Esophagus squamous epithelium (tissue), 5 donors: ENCODE measurements at regions not wholly inside any gene's neighbourhood (a gene's known extent, or its start where the extent isn't known, plus 50 kb on each side); places are given as distances from the start of the nearest gene placed in this dataset.

ENCODE experiments used
- DNase-seq: peaks from one replicate; lab custom pipeline; 2025; lab: John Stamatoyannopoulos, UW
- H3K27ac ChIP-seq, 4 donors: fragments of 200-600 bp; sonication (generic); one replicate each; pipeline ENCODE4 v1.5.1; 2016 to 2019; ENCODE audit warnings: mild to moderate bottlenecking in 1 of 4
- H3K27me3 ChIP-seq, 4 donors: fragments of 200-600 bp; sonication (generic); 1 replicate in 3 of 4; 2 replicates in 1 of 4; pipeline versions ENCODE4 v1.5.1 to v1.6.0; 2017 to 2021; ENCODE audit warnings: antibody characterized with exemption in 1 of 4
- H3K36me3 ChIP-seq, 3 donors: fragments of 200-600 bp; sonication (generic); one replicate each; pipeline ENCODE4 v1.5.1; 2016 to 2019
- H3K4me1 ChIP-seq, 3 donors: fragments of 200-600 bp; sonication (generic); one replicate each; pipeline ENCODE4 v1.5.1; 2017 to 2019
- H3K4me3 ChIP-seq, 4 donors: fragments of 200-600 bp; sonication (generic); 1 replicate in 3 of 4; 2 replicates in 1 of 4; pipeline ENCODE4 v1.5.1; 2016 to 2019; ENCODE audit warnings: mild to moderate bottlenecking in 2 of 4, moderate library complexity in 1 of 4
- H3K9me3 ChIP-seq, 3 donors: fragments of 200-600 bp; sonication (generic); one replicate each; pipeline ENCODE4 v1.5.1; 2016 to 2019
- CTCF ChIP-seq, 6 experiments: fragments of 450-650 bp in 4 of 6; fragments of 200-600 bp in 2 of 6; sonication (generic) in 2 of 6; IDR thresholded peaks; one replicate each; pipeline ENCODE4 v1.5.1; 2016 to 2019; ENCODE audit warnings: antibody characterized with exemption in 6 of 6, mild to moderate bottlenecking in 4 of 6, moderate library complexity in 4 of 6
- POLR2A ChIP-seq, 4 donors: fragments of 450-650 bp; IDR thresholded peaks; one replicate each; pipeline ENCODE4 v1.6.1; 2017; ENCODE audit warnings: antibody characterized with exemption in 4 of 4, mild to moderate bottlenecking in 4 of 4, moderate library complexity in 3 of 4
- WGBS, 2 donors: methylation state at CpG; one replicate each; pipeline ENCODE4 v1.1.5; 2018; 5-methylcytosine and 5-hydroxymethylcytosine counted together
- intact Hi-C: fragments of 100-400 bp; cut with DNase I; formaldehyde crosslinking; loops from one replicate; pipeline ENCODE4 v1.15.0; 2022
- donor health status: DM: yes; HTN: yes; CAD: no.

- no peak for DNase-seq
- no peaks in the 10 kb centered on the region for H3K9me3 ChIP-seq
- peaks cover 0 to 4% (median 0%) of the 10 kb centered on the region in 4 donors for H3K27me3 ChIP-seq
- no peak overlapping the region for H3K4me3 ChIP-seq
- no peaks in the 10 kb centered on the region for H3K36me3 ChIP-seq
- TF ChIP-seq POLR2A (IDR thresholded peaks at IDR 0.05) (no peak), CTCF (IDR thresholded peaks at IDR 0.05) (no peak)
- H3K4me1 ChIP-seq, result no peaks in the 10 kb centered on the region
- no peak overlapping the region for H3K27ac ChIP-seq
- intact Hi-C loops, result no loop called here
- WGBS, 2 donors, result 76 to 96% methylated on average over 3 of the region's 3 CpGs
Measured at GRCh38 chr2:67858886-67859285, 203.9 kb downstream of the C1D start.

- 68 to 76% methylated on average over 2 of the region's 3 CpGs for WGBS, 2 donors
- TF ChIP-seq POLR2A (IDR thresholded peaks at IDR 0.05) (no peak), CTCF (IDR thresholded peaks at IDR 0.05) (no peak)
- Histone ChIP-seq H3K9me3 (no peaks in the 10 kb centered on the region), H3K4me3 (no peak overlapping the region), H3K27me3 (no peaks in the 10 kb centered on the region), H3K36me3 (no peaks in the 10 kb centered on the region), H3K27ac (no peak overlapping the region), H3K4me1 (no peaks in the 10 kb centered on the region)
- DNase-seq, result no peak
- intact Hi-C loops, result no loop called here
Measured at GRCh38 chr2:67865917-67866316, 196.9 kb downstream of the C1D start.

GRCh38 chr2:67867735-67868134 lies 195.1 kb downstream of the C1D start:
- Histone ChIP-seq H3K4me1 (no peaks in the 10 kb centered on the region), H3K4me3 (no peak overlapping the region), H3K27me3 (no peaks in the 10 kb centered on the region), H3K9me3 (no peaks in the 10 kb centered on the region), H3K36me3 (no peaks in the 10 kb centered on the region), H3K27ac (no peak overlapping the region)
- intact Hi-C loops, result no loop called here
- no peak for DNase-seq
- 36 to 45% methylated on average over 5 of the region's 5 CpGs for WGBS, 2 donors
- TF ChIP-seq CTCF (IDR thresholded peaks at IDR 0.05) (no peak), POLR2A (IDR thresholded peaks at IDR 0.05) (no peak)

GRCh38 chr2:67871686-67872412 lies 191.0 kb downstream of the C1D start:
- TF ChIP-seq POLR2A (IDR thresholded peaks at IDR 0.05) (no peak), CTCF (IDR thresholded peaks at IDR 0.05) (no peak)
- no peak for DNase-seq
- 59 to 66% methylated on average over 5 to 9 of the region's 13 CpGs for WGBS, 2 donors

GRCh38 chr2:67872481-67872880 lies 190.3 kb downstream of the C1D start:
- 80 to 83% methylated on average over 2 of the region's 2 CpGs for WGBS, 2 donors
- DNase-seq, result no peak
- no peak overlapping the region for H3K4me3 ChIP-seq
- H3K27me3 ChIP-seq, result no peaks in the 10 kb centered on the region
- no peaks in the 10 kb centered on the region for H3K36me3 ChIP-seq
- H3K4me1 ChIP-seq, result no peaks in the 10 kb centered on the region
- H3K27ac ChIP-seq, result peak overlapping the region in 1 of 4 donors; percentile 45
- TF ChIP-seq POLR2A (IDR thresholded peaks at IDR 0.05) (no peak), CTCF (IDR thresholded peaks at IDR 0.05) (no peak)
- intact Hi-C loops, result no loop called here
- H3K9me3 ChIP-seq, result no peaks in the 10 kb centered on the region

More at GRCh38 chr2:67871686-67872412, 191.0 kb downstream of the C1D start:
- Histone ChIP-seq H3K27ac (peak overlapping the region in 1 of 4 donors; percentile 45), H3K9me3 (no peaks in the 10 kb centered on the region), H3K36me3 (no peaks in the 10 kb centered on the region), H3K4me1 (no peaks in the 10 kb centered on the region), H3K27me3 (no peaks in the 10 kb centered on the region), H3K4me3 (no peak overlapping the region)
- intact Hi-C loops, result no loop called here
